NCI-H2227 treated with DMSO at 0.1 percent for 48 hours (cell line): ENCODE measurements at regions not wholly inside any gene's neighbourhood (a gene's known extent, or its start where the extent isn't known, plus 50 kb on each side); places are given as distances from the start of the nearest gene placed in this dataset.
"Not testable (repeated sequence)": the region's sequence is repeated elsewhere in the genome, so short reads cannot be mapped to it uniquely, and the experiment has no call there.

Experiments
- DNase-seq: peaks from one replicate; lab custom pipeline; 2025; lab: John Stamatoyannopoulos, UW

DNA sequence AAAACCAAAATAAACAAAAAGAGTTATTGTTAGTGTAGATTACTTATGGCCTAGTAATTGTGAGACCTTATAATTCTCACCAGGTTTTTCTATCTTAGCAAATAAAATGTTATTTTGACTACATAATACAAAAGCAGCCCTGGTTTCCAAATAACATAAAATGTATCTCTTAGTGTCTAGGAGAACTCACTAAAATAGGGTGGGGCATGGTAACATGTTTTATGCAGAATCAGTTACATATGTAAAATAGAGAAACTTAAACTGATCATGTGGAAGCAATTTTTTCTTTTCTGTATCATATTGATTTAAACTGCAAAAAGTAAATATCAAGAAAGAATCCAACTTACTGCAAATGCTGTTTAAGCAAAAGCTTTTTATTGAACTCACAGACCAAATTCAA lies 431.1 kb upstream of the ALCAM start:
- DNase-seq: no peak

DNA sequence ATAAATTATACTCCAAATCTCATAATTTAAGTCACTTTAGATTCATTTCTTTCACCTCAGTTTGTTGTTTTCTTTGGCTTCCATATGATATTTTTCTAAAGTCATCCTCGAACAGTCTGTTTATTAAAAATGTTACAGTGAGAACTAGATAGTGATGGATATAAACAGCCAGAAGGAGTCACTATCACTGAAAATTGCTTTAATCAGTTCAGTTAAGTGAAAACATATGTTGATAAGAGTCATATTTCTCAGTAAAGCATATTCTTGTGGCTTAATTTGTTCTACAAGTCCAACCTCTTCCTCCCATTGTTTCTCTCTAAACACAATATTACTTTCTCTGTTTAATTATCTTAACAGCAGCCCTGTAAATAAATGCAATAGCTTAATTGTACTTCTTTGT lies 427.5 kb upstream of the ALCAM start:
- no peak for DNase-seq

DNA sequence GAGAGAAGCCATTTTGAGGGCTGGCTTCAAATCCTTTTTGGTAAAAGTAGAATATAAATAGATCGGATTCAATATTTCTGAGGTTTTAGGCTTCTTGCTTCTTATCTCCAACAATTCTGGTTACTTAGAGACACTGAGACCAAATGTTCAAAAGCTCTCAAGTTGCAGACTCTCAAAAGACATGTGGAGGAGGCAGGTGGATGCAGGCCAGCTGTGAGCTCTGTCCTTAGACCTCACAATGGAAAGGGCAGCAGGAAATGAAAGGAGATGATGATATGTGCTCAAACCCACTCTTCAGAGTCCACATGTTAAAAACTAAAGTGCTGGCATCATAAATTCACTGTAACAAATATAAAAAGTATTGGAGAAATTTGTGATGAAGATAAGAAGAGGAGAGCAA lies 424.9 kb upstream of the ALCAM start:
- no peak for DNase-seq

DNA sequence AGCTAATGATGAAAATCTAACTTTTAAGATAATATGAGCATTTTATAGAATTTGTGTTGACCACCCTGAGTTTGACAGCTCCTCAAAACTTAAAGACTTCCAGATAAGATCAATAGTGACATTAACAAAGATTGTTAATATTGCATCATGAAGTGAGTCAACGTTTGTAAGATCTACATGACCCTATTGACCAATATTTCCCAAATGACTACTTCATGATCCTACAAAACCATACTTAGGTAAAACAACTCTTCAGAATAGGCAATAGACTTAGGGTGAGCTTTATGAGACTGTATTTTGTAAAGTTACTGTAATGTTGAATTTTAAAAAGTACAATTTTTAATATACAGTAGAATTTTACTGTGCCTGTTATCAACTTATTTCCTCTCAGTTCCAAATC lies 422.7 kb upstream of the ALCAM start:
- no peak for DNase-seq

DNA sequence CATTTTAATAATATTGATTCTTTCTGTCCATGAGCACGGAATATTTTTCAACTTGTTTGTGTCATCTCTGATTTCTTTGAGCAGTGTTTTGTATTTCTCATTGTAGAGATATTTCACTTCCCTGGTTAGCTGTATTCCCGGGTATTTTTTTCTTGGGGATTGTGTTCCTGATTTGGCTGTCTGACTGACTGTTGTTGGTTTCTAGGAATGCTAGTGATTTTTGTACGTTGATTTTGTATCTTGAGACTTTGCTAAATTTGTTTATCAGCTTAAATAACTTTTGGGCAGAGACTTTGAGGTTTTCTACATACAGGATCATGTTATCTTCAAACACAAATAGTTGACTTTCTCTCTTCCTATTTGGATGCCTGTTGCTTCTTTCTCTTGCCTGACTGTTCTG lies 418.8 kb upstream of the ALCAM start:
- no peak for DNase-seq

DNA sequence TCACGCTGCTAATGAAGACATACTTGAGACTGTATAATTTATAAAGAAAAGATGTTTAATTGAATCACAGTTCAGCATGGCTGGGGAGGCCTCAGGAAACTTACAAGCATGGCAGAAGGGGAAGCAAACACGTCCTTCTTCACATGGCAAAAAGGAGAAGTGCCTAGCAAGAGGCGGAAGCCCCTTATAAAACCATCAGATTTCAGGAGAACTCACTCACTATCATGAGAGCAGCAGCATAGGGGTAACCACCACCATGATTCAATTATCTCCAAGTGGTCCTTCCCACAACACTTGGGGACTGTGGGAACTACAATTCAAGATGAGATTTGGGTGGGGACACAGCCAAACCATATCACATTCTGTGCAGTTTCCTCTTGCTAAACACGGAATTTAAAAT lies 416.9 kb upstream of the ALCAM start:
- not testable (repeated sequence) for DNase-seq

DNA sequence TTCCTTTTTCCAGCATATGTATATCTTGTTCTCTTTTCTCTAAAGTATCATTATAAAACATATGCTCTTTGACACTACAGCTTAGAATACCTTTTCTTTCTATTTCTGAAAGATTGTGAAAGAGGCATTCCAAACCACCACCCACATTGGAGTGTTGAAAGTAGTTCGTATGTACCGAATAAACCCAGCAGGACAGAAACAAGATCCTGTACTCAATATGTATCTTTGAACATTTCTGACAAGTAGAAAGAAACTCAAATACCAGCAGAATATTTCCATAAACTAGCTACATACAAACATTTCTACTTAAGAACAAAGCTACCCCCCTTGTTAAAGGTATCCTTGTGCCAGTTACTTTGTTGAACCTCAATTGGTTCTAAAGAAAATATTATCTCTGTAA lies 415.3 kb upstream of the ALCAM start:
- no peak for DNase-seq

DNA sequence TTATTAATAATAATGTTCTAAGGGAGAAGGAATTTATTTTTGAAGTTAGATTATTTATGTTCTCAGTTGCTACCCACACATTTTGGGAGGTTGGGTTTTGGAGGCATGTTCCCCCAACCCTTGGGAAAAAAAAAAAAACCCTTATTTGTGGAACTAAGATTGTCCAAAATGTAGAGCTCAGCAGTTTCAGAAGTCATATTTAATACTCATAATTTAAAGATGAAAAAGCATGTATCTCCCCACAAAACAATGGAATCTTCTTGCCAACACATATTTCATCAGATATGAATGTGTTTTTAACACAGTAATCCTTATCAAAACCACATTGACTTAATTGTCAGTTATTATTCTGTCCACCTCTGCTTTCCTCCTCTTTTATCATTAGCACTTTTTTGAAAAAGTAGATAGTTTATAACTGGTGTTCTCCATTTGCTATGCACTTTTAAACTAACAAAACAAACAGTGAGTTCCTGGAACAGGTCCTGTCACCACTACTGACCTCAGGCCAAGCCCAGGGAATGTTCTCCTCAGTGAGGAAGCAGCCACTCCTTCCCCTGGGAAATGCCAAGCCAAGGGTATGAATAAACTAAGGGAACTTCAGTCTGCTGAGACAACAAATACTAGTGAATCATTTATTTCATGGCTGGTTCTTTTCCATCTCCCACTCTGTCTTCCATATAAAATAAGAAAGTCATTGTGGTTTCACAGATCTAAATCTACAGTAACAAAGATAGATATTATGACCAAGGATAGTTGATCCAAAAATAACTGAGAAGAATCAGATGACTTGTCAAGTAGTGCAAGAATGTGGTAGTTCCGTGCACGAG lies 414.4 kb upstream of the ALCAM start:
- DNase-seq: no peak

DNA sequence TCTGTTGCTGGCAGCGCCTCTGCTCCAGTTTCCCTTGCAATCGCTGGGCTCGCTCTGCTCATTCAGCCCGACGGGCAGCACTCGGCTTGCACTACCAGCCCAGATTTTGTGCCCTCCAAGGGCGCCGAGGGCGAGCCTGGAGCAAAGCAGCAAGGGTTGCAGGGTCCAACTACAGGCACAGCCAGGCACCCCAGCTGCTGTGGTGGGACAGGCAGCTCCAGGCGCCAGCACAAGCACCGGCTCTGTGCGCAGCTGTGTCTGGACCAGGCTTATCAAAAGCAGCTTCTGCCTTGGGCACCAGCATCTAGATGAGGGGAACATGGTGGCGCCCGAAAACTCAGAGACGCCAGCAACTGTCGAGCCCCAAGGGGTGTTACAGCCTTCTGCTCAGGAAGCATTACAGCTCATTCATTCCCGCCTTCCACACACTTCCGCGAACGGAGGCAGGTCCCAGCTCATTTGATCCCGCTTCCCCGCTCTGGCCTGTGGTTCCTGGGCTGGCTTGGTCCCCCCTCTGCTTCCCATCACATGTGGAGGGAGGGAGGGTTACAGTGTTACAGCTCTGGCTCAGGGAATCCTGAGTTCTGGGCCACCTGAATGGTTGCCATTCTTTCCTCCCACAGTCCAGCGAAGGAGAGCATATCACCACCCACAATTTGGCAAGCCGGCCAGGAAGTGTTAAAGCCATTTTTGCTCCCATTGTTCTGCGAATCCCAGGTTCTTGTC lies 409.9 kb upstream of the ALCAM start:
- no peak for DNase-seq

DNA sequence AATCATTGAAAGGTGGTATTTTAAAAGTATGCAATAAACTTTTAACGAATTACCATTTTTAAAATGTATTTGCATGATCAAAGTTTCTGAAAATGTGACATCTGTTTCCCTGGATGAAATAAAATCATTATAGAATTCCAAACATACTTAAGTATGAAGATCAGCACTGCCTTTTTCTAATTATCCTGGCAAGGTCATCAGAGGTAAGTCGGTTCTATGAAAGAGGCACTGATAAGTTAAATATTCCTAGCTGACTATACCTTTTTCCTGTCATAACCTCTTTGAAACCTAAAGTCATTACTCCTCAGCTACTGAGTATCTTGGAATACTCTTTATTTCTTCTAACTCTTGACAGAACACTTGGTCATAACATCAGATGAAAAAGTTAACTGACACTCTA lies 406.1 kb upstream of the ALCAM start:
- DNase-seq: no peak

DNA sequence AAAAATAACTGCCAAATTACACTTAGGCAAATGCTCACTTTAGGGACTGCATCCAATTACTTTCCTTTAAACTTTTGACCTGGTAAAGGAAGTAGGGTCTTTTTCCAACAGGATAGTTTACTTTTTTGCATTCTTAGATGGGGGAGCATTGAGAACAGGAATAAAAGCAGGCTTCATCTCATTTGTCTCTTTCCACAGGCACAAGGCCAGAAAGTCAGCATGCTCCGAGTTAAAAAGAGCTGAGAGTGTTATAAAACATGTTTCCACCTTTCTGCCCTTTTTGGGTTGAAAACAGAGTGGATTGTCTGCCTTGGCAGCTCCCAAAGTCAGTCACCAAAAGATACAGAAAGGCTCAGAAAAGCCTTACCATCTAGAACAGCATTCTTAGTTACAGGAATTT lies 404.9 kb upstream of the ALCAM start:
- DNase-seq: no peak

DNA sequence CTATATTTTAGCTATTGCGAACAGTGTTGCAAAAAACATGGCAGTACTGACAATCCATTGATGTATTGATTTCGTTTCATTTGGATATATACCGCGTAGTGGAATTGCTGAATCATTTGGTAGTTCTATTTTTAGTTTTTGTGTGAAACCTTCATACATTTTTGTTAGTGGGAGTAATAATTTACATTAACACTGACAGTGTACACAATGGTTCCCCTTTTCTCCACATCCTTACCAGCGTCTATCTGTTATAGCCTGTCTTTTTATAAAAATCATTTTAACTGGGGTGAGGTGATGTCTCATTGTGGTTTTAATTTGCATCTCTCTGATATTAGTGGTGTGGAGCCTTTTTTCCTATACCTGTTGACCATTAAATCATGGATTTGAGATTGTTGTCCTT lies 392.4 kb upstream of the ALCAM start:
- no peak for DNase-seq

DNA sequence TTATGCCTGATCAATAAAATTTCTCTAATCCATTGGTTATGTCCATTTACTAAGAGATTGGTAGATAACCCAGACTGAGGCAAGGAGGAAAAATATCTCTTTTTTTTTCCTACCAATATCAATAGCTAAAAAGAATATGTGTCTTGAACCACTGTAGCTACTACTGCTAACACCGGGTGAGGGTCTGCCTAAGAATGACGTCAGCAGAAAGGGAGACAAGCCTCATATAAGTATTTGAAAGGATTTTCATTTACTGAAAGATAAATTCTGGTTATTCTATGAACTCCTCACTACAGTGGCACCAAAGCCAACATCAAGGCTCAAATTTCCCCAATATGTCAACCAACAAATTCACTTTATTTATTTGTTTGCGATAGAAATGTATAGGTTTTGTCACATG lies 389.0 kb upstream of the ALCAM start:
- no peak for DNase-seq

DNA sequence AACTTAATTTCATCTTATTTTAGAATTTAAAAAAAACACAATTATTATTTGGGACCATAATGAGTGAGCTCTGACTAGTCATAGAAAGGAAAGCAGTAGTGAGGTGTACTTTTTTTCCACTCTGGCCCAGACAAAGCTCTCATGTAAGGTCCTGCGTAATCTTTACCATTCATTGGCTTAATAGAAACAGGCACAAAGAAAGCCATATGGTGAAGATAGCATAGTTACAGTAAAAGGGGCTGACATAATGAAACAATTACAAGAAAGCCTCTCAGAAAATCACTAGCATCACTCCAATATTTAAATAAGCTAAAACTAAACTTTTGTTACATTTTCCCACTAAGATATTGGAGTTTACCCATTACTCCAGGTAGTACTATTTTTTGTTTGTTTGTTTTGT lies 384.6 kb upstream of the ALCAM start:
- no peak for DNase-seq

DNA sequence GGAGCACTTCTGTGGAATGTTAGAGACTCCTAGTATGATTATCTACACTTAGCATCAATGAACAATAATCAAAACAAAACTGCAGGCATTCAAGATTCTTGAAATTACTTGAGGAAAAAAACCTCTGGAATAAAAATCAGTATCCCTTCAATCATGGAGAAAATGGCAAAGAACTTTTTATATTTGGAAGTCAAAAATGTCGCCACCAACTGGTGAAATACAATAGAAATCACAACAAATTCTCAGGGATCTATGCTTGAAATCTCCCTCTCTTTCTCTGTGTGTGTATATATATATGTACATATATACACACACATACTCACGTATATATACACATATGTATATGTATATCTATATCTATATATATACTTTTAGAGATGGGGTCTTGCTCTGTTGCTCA lies 378.9 kb upstream of the ALCAM start:
- DNase-seq: no peak

DNA sequence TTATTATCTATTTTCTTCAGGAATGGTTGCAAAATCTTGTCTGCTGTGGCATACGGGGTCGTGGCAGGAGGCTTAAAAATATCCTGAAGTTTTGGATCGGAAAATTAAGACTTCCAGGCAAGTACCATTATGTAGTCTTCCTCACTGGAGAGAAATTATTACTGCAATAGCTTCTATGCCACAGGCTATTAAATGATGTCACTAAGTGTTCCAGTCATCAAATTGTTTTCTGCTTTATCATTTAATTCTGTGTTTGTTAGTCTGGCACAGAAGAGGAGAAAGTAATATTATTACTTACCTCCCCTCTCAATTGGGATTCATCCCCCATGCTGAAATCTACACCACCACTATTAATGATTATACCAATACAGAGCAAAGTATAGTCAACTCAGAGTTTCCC lies 378.2 kb upstream of the ALCAM start:
- DNase-seq: no peak

DNA sequence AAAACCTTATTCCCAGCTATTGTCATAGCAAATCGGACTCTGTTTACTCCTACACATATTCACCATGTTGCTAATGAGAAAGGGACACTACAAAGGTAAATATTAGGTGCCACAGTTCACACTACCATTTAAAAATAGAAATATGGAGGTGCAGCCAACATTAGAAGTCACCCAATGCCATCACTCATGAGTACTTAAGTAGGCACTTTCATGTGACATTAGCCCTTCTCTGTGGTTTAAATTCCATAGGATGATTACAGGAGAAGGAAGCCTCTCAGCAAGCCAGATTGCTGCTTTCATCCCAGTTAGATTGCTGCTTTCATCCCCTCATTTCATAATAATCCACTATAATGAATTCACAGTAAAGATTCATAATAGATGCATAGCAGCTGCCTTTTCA lies 376.8 kb upstream of the ALCAM start:
- no peak for DNase-seq

DNA sequence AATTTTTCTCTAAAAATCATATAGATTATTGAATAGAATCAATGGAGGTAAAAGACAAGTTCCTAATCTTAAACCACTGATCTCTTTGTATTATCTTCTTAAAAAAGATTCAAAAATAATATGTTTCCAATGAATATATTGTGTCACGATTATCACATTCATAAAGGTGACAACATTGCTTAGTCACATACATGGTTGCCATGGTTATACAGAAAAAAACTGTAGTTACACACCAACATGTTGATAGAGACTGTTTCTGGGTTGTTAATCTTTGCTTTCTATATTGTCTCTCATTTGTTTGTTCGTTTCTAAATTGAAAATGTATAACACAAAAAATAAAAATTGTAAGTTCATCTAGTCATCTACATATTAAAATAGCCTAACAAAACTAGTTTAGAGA lies 376.0 kb upstream of the ALCAM start:
- no peak for DNase-seq

DNA sequence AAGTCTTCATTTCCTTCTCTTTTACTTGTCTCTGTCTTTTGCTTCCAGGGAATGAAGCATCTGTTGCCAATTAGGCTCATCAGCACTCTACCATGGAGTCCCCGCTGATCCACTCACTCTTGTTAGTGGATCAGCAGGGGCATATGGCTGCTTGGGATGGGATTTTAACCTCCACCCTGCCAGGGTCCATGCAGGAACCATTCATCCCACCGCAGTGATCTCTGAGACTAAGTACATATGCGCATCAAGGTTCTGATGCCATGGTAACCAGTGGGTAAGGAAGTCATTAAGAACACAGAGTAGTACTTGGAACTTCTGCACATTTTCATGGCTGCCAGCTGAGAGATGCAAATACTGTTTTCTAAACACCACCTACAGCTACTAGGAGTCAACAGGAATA lies 374.0 kb upstream of the ALCAM start:
- DNase-seq: no peak

DNA sequence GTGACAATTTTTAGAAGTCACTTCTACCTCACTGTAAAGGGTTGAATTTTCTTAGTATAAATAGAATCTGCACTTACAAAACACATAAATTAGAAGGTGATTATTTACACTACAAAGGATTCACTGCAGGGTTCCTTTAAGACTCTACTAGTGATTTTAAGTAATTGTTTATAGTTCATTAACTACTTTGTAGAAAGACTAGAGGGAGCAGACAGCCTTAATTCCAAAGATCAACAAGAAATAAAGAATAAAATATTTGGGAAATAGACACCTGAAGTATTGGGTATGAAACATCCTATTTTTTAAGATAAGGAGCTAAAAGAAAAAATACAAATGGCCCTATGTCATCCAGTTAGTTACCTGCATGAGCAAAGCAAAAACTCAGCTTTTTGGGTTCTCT lies 360.5 kb upstream of the ALCAM start:
- no peak for DNase-seq

DNA sequence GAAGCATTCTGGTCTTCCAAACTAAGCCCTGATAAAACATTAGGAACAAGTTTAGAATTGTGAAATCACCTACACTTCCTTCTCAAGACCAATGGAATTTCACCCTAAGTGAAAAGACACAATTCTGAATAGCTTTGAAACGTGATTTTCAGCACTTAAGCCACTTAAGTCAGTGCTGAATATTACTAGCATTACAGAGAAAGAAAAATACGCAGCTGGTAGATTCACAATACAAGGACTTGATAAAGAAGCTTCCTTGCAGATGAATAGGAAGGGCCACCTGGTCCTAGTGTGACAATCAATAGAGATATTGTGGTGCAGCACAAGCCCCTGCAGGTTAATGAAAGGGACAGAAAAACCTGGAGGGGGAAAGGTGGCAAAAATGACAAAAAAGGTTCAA lies 353.1 kb upstream of the ALCAM start:
- no peak for DNase-seq

DNA sequence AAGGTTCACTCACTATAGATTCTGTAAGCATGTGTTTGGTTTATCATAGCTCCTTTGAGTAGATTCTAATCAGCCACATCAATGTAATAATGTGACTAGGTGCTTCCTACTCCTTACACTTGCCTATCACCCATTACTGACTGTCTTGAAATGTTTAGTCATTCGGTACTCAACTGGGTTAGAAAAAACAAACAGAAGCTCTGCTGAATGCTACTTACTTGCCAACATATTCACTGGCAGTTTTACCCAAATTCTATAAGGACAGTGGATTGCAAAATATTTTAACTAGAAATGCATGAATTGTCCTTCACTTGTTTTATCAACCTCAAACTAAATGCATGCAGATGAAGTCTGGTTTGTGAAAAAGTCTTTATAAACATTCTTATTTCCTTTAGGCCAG lies 352.1 kb upstream of the ALCAM start:
- no peak for DNase-seq

DNA sequence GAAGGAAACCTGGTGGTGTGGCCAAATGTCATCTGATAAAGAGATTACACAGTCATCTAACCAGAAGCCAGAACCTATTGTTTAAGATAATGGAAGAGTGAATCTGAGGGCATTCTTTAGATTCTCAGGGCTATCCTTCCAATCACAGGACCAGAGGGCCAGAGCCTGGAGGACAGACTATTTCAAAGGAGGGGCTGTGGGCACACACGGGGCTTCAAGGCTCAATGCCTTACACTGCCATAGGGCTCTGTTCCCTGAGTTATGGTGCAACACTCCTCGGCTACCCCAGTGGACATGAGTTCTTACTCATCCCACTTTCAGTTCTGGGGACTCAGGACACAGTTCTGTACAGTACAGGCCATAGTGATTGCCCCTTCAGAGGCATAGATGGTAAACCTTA lies 343.9 kb upstream of the ALCAM start:
- DNase-seq: no peak

DNA sequence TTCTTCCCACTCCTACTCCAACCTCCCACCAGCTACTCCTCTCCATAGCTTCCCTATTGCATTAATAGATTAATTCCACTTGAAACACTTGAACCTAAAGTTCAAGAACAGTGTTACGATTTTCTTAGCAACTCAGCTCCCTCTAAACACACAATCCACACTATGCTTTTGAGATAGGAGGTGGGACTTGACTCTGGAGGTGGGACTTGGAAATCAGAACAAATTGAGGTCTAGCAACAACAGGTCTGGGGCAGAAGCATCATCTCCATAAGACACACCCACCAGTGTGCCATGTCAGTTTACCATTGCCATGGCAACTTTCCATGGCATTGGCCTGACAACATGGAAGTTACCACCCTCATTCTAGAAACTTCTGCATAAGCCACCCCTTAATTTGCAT lies 336.5 kb upstream of the ALCAM start:
- DNase-seq: no peak
